ENCODE measurements at regions not wholly inside any gene's neighbourhood (a gene's known extent, or its start where the extent isn't known, plus 50 kb on each side); places are given as distances from the start of the nearest gene placed in this dataset.

DNA sequence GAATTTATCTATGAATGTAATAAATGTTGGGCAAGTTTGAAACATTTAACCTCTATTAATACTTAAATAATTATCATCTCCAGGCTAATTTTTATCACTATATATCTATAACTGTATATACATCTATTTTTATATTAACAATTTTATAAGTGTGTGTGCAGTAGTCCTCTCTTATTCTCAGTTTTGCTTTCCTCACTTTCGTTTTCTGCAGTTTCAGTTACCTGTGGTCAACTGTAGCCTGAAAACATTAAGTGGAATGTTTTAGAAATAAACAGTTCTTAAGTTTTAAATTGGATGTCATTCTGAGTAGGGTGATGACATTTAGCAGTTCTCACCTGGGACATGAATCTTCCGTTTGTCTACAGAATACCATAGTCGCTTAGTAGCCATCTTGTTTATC is 379.4 kb upstream of the MAN1A1 start:
- Histone ChIP-seq H3K23ac (ENCODE audit: insufficient read length, low read depth, low read length) (no peak overlapping the region), H2AK5ac (ENCODE audit: insufficient read length, low read length) (no peak overlapping the region), H2BK120ac (ENCODE audit: low read depth, low read length, poor library complexity, severe bottlenecking) (no peak overlapping the region), H3T11ph (ENCODE audit: low read length) (no peak overlapping the region), H2AFZ (ENCODE audit: low read length) (no peak overlapping the region), H3K9ac (ENCODE audit: extremely low read depth, insufficient read length, low read length) (no peak overlapping the region), H3K4ac (ENCODE audit: low read depth, low read length) (no peak overlapping the region), H4K20me1 (ENCODE audit: control insufficient read depth, insufficient read depth, insufficient read length) (no peaks in the 10 kb centered on the region), H4K91ac (ENCODE audit: insufficient read length, low read depth, low read length) (no peak overlapping the region), H3K27ac (ENCODE audit: insufficient read length, low read depth, low read length) (no peak overlapping the region), H3K4me1 (ENCODE audit: insufficient read depth, low read length) (no peaks in the 10 kb centered on the region; the same call in 1 of the 2 replicates), H4K8ac (replicated peaks; ENCODE audit: insufficient read length, low read depth, low read length) (no peak overlapping the region), H3K79me1 (ENCODE audit: insufficient read depth, low read depth, low read length, poor library complexity, severe bottlenecking) (no peaks in the 10 kb centered on the region), H3K14ac (ENCODE audit: insufficient read depth, low read length) (no peak overlapping the region), H3K23me2 (ENCODE audit: insufficient read length, low read depth, low read length, poor library complexity, severe bottlenecking) (no peaks in the 10 kb centered on the region), H4K5ac (ENCODE audit: insufficient read length, low read depth, low read length) (no peak overlapping the region), H2BK5ac (ENCODE audit: insufficient read length, low read length) (no peak overlapping the region), H2BK20ac (ENCODE audit: low read depth, low read length, poor library complexity, severe bottlenecking) (no peak overlapping the region), H2BK12ac (ENCODE audit: insufficient read length, low read depth, low read length) (no peak overlapping the region), H3K56ac (ENCODE audit: insufficient read length, low read depth, low read length) (no peak overlapping the region), H3K9me3 (ENCODE audit: control insufficient read depth, low read depth, low read length) (no peaks in the 10 kb centered on the region), H3K27me3 (ENCODE audit: insufficient read depth, low read length) (no peaks in the 10 kb centered on the region; the same call in 1 of the 2 replicates), H3K18ac (ENCODE audit: insufficient read length, low read depth, low read length) (no peak overlapping the region), H2BK15ac (ENCODE audit: low read depth, low read length) (no peak overlapping the region), H3K79me2 (ENCODE audit: insufficient read depth, low read length) (no peaks in the 10 kb centered on the region), H3K4me2 (ENCODE audit: insufficient read depth, insufficient read length, low read length) (no peak overlapping the region)
- no peak for DNase-seq
- WGBS (ENCODE audit: extremely low coverage, insufficient read length, low lambda C conversion rate): no CpG with 5 or more reads among the region's 3 CpGs
- Mint-ChIP-seq H3K4me1 (peaks cover 27 to 30% of the 10 kb centered on the region in 2 experiments), H3K36me3 (ENCODE audit: insufficient read depth in 1 of 3, low read depth in 3 of 3) (peaks cover 0 to 2% (median 0%) of the 10 kb centered on the region in 3 experiments; a peak in 2 of 7 replicates), H3K4me3 (no peak overlapping the region), H3K27ac (no peak overlapping the region), H3K27me3 (ENCODE audit: low read depth) (peaks cover 35% of the 10 kb centered on the region), H3K9me3 (peaks cover 2 to 7% of the 10 kb centered on the region in 2 experiments; a peak in 4 of 5 replicates)
- TF ChIP-seq, protein P1, sequence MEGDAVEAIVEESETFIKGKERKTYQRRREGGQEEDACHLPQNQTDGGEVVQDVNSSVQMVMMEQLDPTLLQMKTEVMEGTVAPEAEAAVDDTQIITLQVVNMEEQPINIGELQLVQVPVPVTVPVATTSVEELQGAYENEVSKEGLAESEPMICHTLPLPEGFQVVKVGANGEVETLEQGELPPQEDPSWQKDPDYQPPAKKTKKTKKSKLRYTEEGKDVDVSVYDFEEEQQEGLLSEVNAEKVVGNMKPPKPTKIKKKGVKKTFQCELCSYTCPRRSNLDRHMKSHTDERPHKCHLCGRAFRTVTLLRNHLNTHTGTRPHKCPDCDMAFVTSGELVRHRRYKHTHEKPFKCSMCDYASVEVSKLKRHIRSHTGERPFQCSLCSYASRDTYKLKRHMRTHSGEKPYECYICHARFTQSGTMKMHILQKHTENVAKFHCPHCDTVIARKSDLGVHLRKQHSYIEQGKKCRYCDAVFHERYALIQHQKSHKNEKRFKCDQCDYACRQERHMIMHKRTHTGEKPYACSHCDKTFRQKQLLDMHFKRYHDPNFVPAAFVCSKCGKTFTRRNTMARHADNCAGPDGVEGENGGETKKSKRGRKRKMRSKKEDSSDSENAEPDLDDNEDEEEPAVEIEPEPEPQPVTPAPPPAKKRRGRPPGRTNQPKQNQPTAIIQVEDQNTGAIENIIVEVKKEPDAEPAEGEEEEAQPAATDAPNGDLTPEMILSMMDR (conservative IDR thresholded peaks at IDR 0.05): no peak

Data from H9 (cell line).